ENCODE measurements at regions not wholly inside any gene's neighbourhood (a gene's known extent, or its start where the extent isn't known, plus 50 kb on each side); places are given as distances from the start of the nearest gene placed in this dataset.

- no peak for TF ChIP-seq CTCF (IDR thresholded peaks at IDR 0.05; ENCODE audit: insufficient read depth, low read depth, low read length)
- DNase-seq (ENCODE audit: low read depth) = no peak
- H3K4me3 ChIP-seq (ENCODE audit: low read depth, low read length) = no peak overlapping the region
These were observed 1392.5 kb downstream of the RAPGEF2 start for GRCh38 chr4:160495356-160495755.

GRCh38 chr4:160498211-160498610 lies 1395.3 kb downstream of the RAPGEF2 start:
- no peak for TF ChIP-seq CTCF (IDR thresholded peaks at IDR 0.05; ENCODE audit: insufficient read depth, low read depth, low read length)
- H3K4me3 ChIP-seq (ENCODE audit: low read depth, low read length) = no peak overlapping the region
- DNase-seq (ENCODE audit: low read depth) = no peak

- TF ChIP-seq CTCF (IDR thresholded peaks at IDR 0.05; ENCODE audit: insufficient read depth, low read depth, low read length) = no peak
- H3K4me3 ChIP-seq (ENCODE audit: low read depth, low read length) = no peak overlapping the region
- DNase-seq (ENCODE audit: low read depth) = no peak
These were observed 1402.8 kb downstream of the RAPGEF2 start for GRCh38 chr4:160505724-160506123.

- H3K4me3 ChIP-seq (ENCODE audit: low read depth, low read length) = no peak overlapping the region
- no peak for DNase-seq (ENCODE audit: low read depth)
- no peak for TF ChIP-seq CTCF (IDR thresholded peaks at IDR 0.05; ENCODE audit: insufficient read depth, low read depth, low read length)
These were observed 1408.0 kb downstream of the RAPGEF2 start for GRCh38 chr4:160510928-160511327.

- no peak overlapping the region for H3K4me3 ChIP-seq (ENCODE audit: low read depth, low read length)
- no peak for TF ChIP-seq CTCF (IDR thresholded peaks at IDR 0.05; ENCODE audit: insufficient read depth, low read depth, low read length)
- DNase-seq (ENCODE audit: low read depth) = no peak
These were observed 1411.2 kb downstream of the RAPGEF2 start for GRCh38 chr4:160514126-160514525.

- H3K4me3 ChIP-seq (ENCODE audit: low read depth, low read length) = no peak overlapping the region
- no peak for TF ChIP-seq CTCF (IDR thresholded peaks at IDR 0.05; ENCODE audit: insufficient read depth, low read depth, low read length)
- DNase-seq (ENCODE audit: low read depth) = no peak
These were observed 1420.4 kb downstream of the RAPGEF2 start for GRCh38 chr4:160523231-160523630.

- DNase-seq (ENCODE audit: low read depth) = no peak
- H3K4me3 ChIP-seq (ENCODE audit: low read depth, low read length) = no peak overlapping the region
- no peak for TF ChIP-seq CTCF (IDR thresholded peaks at IDR 0.05; ENCODE audit: insufficient read depth, low read depth, low read length)
These were observed 1434.8 kb downstream of the RAPGEF2 start for GRCh38 chr4:160537681-160538080.
